Astrocyte (in vitro differentiated cells and primary cell): ENCODE measurements at regions not wholly inside any gene's neighbourhood (a gene's known extent, or its start where the extent isn't known, plus 50 kb on each side); places are given as distances from the start of the nearest gene placed in this dataset.

ENCODE experiments used
- CTCF ChIP-seq: IDR thresholded peaks from 2 replicates; pipeline ENCODE4 v1.5.1; 2011; ENCODE audit warnings: low read depth, mild to moderate bottlenecking, inconsistent platforms, low read length, moderate library complexity; ENCODE audit not compliant: insufficient read depth
- EZH2 ChIP-seq: IDR thresholded peaks from 2 replicates; pipeline ENCODE4 v1.6.1; 2012; ENCODE audit warnings: mild to moderate bottlenecking, low read length, inconsistent platforms; ENCODE audit not compliant: insufficient read depth

- TF ChIP-seq CTCF: no peak
- TF ChIP-seq EZH2: no peak
Observed at GRCh38 chr17:74108126-74108705, 95.3 kb upstream of the RPL38 start.
